ENCODE measurements at regions not wholly inside any gene's neighbourhood (a gene's known extent, or its start where the extent isn't known, plus 50 kb on each side); places are given as distances from the start of the nearest gene placed in this dataset.
"Not testable (repeated sequence)": the region's sequence is repeated elsewhere in the genome, so short reads cannot be mapped to it uniquely, and the experiment has no call there.

GRCh38 chr2:52034706-52035105 lies 1002.8 kb upstream of the NRXN1 start:
- no peak for TF ChIP-seq CTCF (IDR thresholded peaks at IDR 0.05)
- TF ChIP-seq POLR2AphosphoS5 (IDR thresholded peaks at IDR 0.05): no peak
- no peak for TF ChIP-seq POLR2A (IDR thresholded peaks at IDR 0.05)
- no peak for TF ChIP-seq EP300 (IDR thresholded peaks at IDR 0.05)
- intact Hi-C loops (cut with DNase I): no loop called here
- no peak overlapping the region for H3K4me3 ChIP-seq
- no peaks in the 10 kb centered on the region for H3K4me1 ChIP-seq
- H3K36me3 ChIP-seq: no peaks in the 10 kb centered on the region
- no peaks in the 10 kb centered on the region for H3K9me3 ChIP-seq
- H3K27ac ChIP-seq: no peak overlapping the region
- H3K27me3 ChIP-seq: no peaks in the 10 kb centered on the region
- no peak for DNase-seq
- 14 to 63% methylated on average over 2 of the region's 2 CpGs for WGBS, 2 donors

- TF ChIP-seq EP300 (IDR thresholded peaks at IDR 0.05) (no peak), CTCF (IDR thresholded peaks at IDR 0.05) (no peak), POLR2A (IDR thresholded peaks at IDR 0.05) (no peak), POLR2AphosphoS5 (IDR thresholded peaks at IDR 0.05) (no peak)
- WGBS, 2 donors: 89 to 91% methylated on average over 3 of the region's 3 CpGs
- intact Hi-C loops (cut with DNase I): no loop called here
Observed at GRCh38 chr2:52022006-52022405, 990.1 kb upstream of the NRXN1 start.

GRCh38 chr2:52017646-52018235 lies 985.8 kb upstream of the NRXN1 start:
- TF ChIP-seq POLR2AphosphoS5 (IDR thresholded peaks at IDR 0.05): no peak
- TF ChIP-seq CTCF (IDR thresholded peaks at IDR 0.05): no peak
- no peak for TF ChIP-seq POLR2A (IDR thresholded peaks at IDR 0.05)
- no peak for TF ChIP-seq EP300 (IDR thresholded peaks at IDR 0.05)
- intact Hi-C loops (cut with DNase I): no loop called here
- no peak for DNase-seq
- H3K27ac ChIP-seq: no peak overlapping the region
- 86 to 92% methylated on average over 7 of the region's 7 CpGs for WGBS, 2 donors
- H3K9me3 ChIP-seq: no peaks in the 10 kb centered on the region
- H3K36me3 ChIP-seq: no peaks in the 10 kb centered on the region
- no peaks in the 10 kb centered on the region for H3K27me3 ChIP-seq
- H3K4me3 ChIP-seq: no peak overlapping the region
- no peaks in the 10 kb centered on the region for H3K4me1 ChIP-seq

More at GRCh38 chr2:52022006-52022405, 990.1 kb upstream of the NRXN1 start:
- no peaks in the 10 kb centered on the region for H3K36me3 ChIP-seq
- no peaks in the 10 kb centered on the region for H3K4me1 ChIP-seq
- H3K27me3 ChIP-seq: no peaks in the 10 kb centered on the region
- H3K27ac ChIP-seq: no peak overlapping the region
- H3K4me3 ChIP-seq: no peak overlapping the region
- DNase-seq: no peak
- H3K9me3 ChIP-seq: no peaks in the 10 kb centered on the region

- H3K27me3 ChIP-seq; H3K9me3 ChIP-seq; H3K4me3 ChIP-seq; DNase-seq; H3K36me3 ChIP-seq; H3K4me1 ChIP-seq; intact Hi-C loops (cut with DNase I); H3K27ac ChIP-seq: not testable (repeated sequence)
- 95 to 96% methylated on average over 32 of the region's 32 CpGs for WGBS, 2 donors
Observed at GRCh38 chr2:52006821-52007366, 975.0 kb upstream of the NRXN1 start.

- TF ChIP-seq POLR2A (IDR thresholded peaks at IDR 0.05): no peak
- TF ChIP-seq POLR2AphosphoS5 (IDR thresholded peaks at IDR 0.05): no peak
- TF ChIP-seq CTCF (IDR thresholded peaks at IDR 0.05): no peak
- no peak for TF ChIP-seq EP300 (IDR thresholded peaks at IDR 0.05)
- Histone ChIP-seq H3K27ac (no peak overlapping the region), H3K36me3 (no peaks in the 10 kb centered on the region), H3K27me3 (no peaks in the 10 kb centered on the region), H3K4me3 (no peak overlapping the region), H3K4me1 (no peaks in the 10 kb centered on the region), H3K9me3 (no peaks in the 10 kb centered on the region)
- DNase-seq: no peak
- intact Hi-C loops (cut with DNase I): no loop called here
- WGBS, 2 donors: 84 to 90% methylated on average over 2 of the region's 2 CpGs
Observed at GRCh38 chr2:52000151-52000855, 968.4 kb upstream of the NRXN1 start.

Measured in sigmoid colon (tissue), 6 donors.